ENCODE measurements at regions not wholly inside any gene's neighbourhood (a gene's known extent, or its start where the extent isn't known, plus 50 kb on each side); places are given as distances from the start of the nearest gene placed in this dataset.
"Not testable (repeated sequence)": the region's sequence is repeated elsewhere in the genome, so short reads cannot be mapped to it uniquely, and the experiment has no call there.

GRCh38 chr17:54455251-54455868 lies 445.3 kb upstream of the TOM1L1 start:
- no peak for DNase-seq (ENCODE audit: low read depth in 4 of 4, low spot score in 3 of 4)

GRCh38 chr17:54465443-54465842 lies 435.2 kb upstream of the TOM1L1 start:
- not testable (repeated sequence) for DNase-seq (ENCODE audit: low read depth in 4 of 4, low spot score in 3 of 4)

- DNase-seq (ENCODE audit: low read depth in 4 of 4, low spot score in 3 of 4), result no peak
These were observed 433.8 kb upstream of the TOM1L1 start for GRCh38 chr17:54466875-54467274.

- no peak for DNase-seq (ENCODE audit: low read depth in 4 of 4, low spot score in 3 of 4)
These were observed 417.8 kb upstream of the TOM1L1 start for GRCh38 chr17:54482843-54483242.

GRCh38 chr17:54493691-54494090 lies 407.0 kb upstream of the TOM1L1 start:
- DNase-seq (ENCODE audit: low read depth in 4 of 4, low spot score in 3 of 4), result no peak

GRCh38 chr17:54494721-54495715 lies 405.6 kb upstream of the TOM1L1 start:
- DNase-seq (ENCODE audit: low read depth in 4 of 4, low spot score in 3 of 4), result no peak

- DNase-seq (ENCODE audit: low read depth in 4 of 4, low spot score in 3 of 4), result no peak
These were observed 395.2 kb upstream of the TOM1L1 start for GRCh38 chr17:54505404-54505803.

- no peak for DNase-seq (ENCODE audit: low read depth in 4 of 4, low spot score in 3 of 4)
These were observed 381.9 kb upstream of the TOM1L1 start for GRCh38 chr17:54518706-54519105.

- DNase-seq (ENCODE audit: low read depth in 4 of 4, low spot score in 3 of 4), result no peak
These were observed 379.5 kb upstream of the TOM1L1 start for GRCh38 chr17:54521137-54521536.

GRCh38 chr17:54524501-54524900 lies 376.2 kb upstream of the TOM1L1 start:
- DNase-seq (ENCODE audit: low read depth in 4 of 4, low spot score in 3 of 4), result no peak

GRCh38 chr17:54527941-54528340 lies 372.7 kb upstream of the TOM1L1 start:
- no peak for DNase-seq (ENCODE audit: low read depth in 4 of 4, low spot score in 3 of 4)

GRCh38 chr17:54530398-54530797 lies 370.3 kb upstream of the TOM1L1 start:
- no peak for DNase-seq (ENCODE audit: low read depth in 4 of 4, low spot score in 3 of 4)

- no peak for DNase-seq (ENCODE audit: low read depth in 4 of 4, low spot score in 3 of 4)
These were observed 364.3 kb upstream of the TOM1L1 start for GRCh38 chr17:54536306-54536705.

GRCh38 chr17:54537656-54538055 lies 363.0 kb upstream of the TOM1L1 start:
- no peak for DNase-seq (ENCODE audit: low read depth in 4 of 4, low spot score in 3 of 4)

GRCh38 chr17:54544249-54544648 lies 356.4 kb upstream of the TOM1L1 start:
- no peak for DNase-seq (ENCODE audit: low read depth in 4 of 4, low spot score in 3 of 4)

GRCh38 chr17:54559883-54560282 lies 340.8 kb upstream of the TOM1L1 start:
- DNase-seq (ENCODE audit: low read depth in 4 of 4, low spot score in 3 of 4), result no peak

GRCh38 chr17:54608634-54609155 lies 292.0 kb upstream of the TOM1L1 start:
- no peak for DNase-seq (ENCODE audit: low read depth in 4 of 4, low spot score in 3 of 4)

GRCh38 chr17:54620399-54620978 lies 280.2 kb upstream of the TOM1L1 start:
- DNase-seq (ENCODE audit: low read depth in 4 of 4, low spot score in 3 of 4), result no peak

- no peak for DNase-seq (ENCODE audit: low read depth in 4 of 4, low spot score in 3 of 4)
These were observed 276.9 kb upstream of the TOM1L1 start for GRCh38 chr17:54623746-54624145.

GRCh38 chr17:54626146-54626703 lies 274.4 kb upstream of the TOM1L1 start:
- no peak for DNase-seq (ENCODE audit: low read depth in 4 of 4, low spot score in 3 of 4)

GRCh38 chr17:54639426-54639825 lies 261.2 kb upstream of the TOM1L1 start:
- not testable (repeated sequence) for DNase-seq (ENCODE audit: low read depth in 4 of 4, low spot score in 3 of 4)
